ENCODE measurements at regions not wholly inside any gene's neighbourhood (a gene's known extent, or its start where the extent isn't known, plus 50 kb on each side); places are given as distances from the start of the nearest gene placed in this dataset.
"Not testable (repeated sequence)": the region's sequence is repeated elsewhere in the genome, so short reads cannot be mapped to it uniquely, and the experiment has no call there.

- Histone ChIP-seq H3K36me3 (no peaks in the 10 kb centered on the region), H3K27me3 (peaks cover 0 to 4% (median 0%) of the 10 kb centered on the region in 3 donors), H3K9me3 (peaks cover 0 to 16% (median 0%) of the 10 kb centered on the region in 3 donors), H3K4me1 (no peaks in the 10 kb centered on the region), H3K4me3 (no peak overlapping the region), H3K27ac (no peak overlapping the region)
- DNase-seq (no peak), ATAC-seq (no peak)
- intact Hi-C loops (cut with DNase I; ENCODE audit: low total_unique reads), result no loop called here
- in situ Hi-C loops (cut with MboI; ENCODE audit: low sequenced_read_pairs in 4 of 4), result no loop called here
- TF ChIP-seq POLR2A (IDR thresholded peaks at IDR 0.05), result no peak
- TF ChIP-seq, protein P1, sequence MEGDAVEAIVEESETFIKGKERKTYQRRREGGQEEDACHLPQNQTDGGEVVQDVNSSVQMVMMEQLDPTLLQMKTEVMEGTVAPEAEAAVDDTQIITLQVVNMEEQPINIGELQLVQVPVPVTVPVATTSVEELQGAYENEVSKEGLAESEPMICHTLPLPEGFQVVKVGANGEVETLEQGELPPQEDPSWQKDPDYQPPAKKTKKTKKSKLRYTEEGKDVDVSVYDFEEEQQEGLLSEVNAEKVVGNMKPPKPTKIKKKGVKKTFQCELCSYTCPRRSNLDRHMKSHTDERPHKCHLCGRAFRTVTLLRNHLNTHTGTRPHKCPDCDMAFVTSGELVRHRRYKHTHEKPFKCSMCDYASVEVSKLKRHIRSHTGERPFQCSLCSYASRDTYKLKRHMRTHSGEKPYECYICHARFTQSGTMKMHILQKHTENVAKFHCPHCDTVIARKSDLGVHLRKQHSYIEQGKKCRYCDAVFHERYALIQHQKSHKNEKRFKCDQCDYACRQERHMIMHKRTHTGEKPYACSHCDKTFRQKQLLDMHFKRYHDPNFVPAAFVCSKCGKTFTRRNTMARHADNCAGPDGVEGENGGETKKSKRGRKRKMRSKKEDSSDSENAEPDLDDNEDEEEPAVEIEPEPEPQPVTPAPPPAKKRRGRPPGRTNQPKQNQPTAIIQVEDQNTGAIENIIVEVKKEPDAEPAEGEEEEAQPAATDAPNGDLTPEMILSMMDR (IDR thresholded peaks at IDR 0.05 in 4 of 5, conservative IDR thresholded peaks at IDR 0.05 in 1 of 5), result no peak
Measured at GRCh38 chr1:47599777-47600176, 161.9 kb downstream of the FOXD2 start.

GRCh38 chr1:47602491-47602890 is 164.6 kb downstream of the FOXD2 start:
- H3K27ac ChIP-seq; H3K4me1 ChIP-seq; in situ Hi-C loops (cut with MboI; ENCODE audit: low sequenced_read_pairs in 4 of 4); ATAC-seq; H3K4me3 ChIP-seq; DNase-seq; H3K27me3 ChIP-seq; intact Hi-C loops (cut with DNase I; ENCODE audit: low total_unique reads); H3K36me3 ChIP-seq: not testable (repeated sequence)
- peaks cover 0 to 16% (median 0%) of the 10 kb centered on the region in 3 donors for H3K9me3 ChIP-seq

DNA sequence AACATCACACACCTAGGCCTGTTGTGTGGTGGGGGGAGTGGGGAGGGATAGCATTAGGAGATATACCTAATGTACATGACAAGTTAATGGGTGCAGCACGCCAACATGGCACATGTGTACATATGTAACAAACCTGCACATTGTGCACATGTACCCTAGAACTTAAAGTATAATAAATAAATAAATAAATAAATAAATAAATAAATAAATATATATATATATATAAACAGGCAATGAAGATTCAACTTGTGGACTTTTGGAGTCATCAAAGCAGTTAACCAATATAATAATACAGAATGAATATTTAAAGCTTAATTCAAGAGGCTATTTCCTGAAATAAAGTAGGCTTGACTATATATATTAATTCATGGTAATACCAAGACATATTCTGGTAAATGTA is 167.0 kb downstream of the FOXD2 start:
- DNase-seq; H3K4me3 ChIP-seq; H3K36me3 ChIP-seq; H3K27me3 ChIP-seq; H3K27ac ChIP-seq; intact Hi-C loops (cut with DNase I; ENCODE audit: low total_unique reads); ATAC-seq; in situ Hi-C loops (cut with MboI; ENCODE audit: low sequenced_read_pairs in 4 of 4); H3K4me1 ChIP-seq: not testable (repeated sequence)
- H3K9me3 ChIP-seq, result peaks cover 0 to 10% (median 0%) of the 10 kb centered on the region in 3 donors

GRCh38 chr1:47608296-47608875 is 170.5 kb downstream of the FOXD2 start:
- in situ Hi-C loops (cut with MboI; ENCODE audit: low sequenced_read_pairs in 4 of 4) (no loop called here), intact Hi-C loops (cut with DNase I; ENCODE audit: low total_unique reads) (no loop called here)
- no peaks in the 10 kb centered on the region for H3K36me3 ChIP-seq
- no peaks in the 10 kb centered on the region for H3K4me1 ChIP-seq
- no peaks in the 10 kb centered on the region for H3K27me3 ChIP-seq
- no peaks in the 10 kb centered on the region for H3K9me3 ChIP-seq
- DNase-seq (no peak), ATAC-seq (no peak)
- H3K27ac ChIP-seq, result no peak overlapping the region
- no peak overlapping the region for H3K4me3 ChIP-seq
- TF ChIP-seq, protein P1 (IDR thresholded peaks at IDR 0.05 in 4 of 5, conservative IDR thresholded peaks at IDR 0.05 in 1 of 5), result no peak
- TF ChIP-seq POLR2A (IDR thresholded peaks at IDR 0.05), result no peak

GRCh38 chr1:47611992-47612391 is 174.1 kb downstream of the FOXD2 start:
- in situ Hi-C loops (cut with MboI; ENCODE audit: low sequenced_read_pairs in 4 of 4), result no loop called here
- Histone ChIP-seq H3K36me3 (no peaks in the 10 kb centered on the region), H3K27me3 (no peaks in the 10 kb centered on the region), H3K9me3 (no peaks in the 10 kb centered on the region), H3K27ac (no peak overlapping the region), H3K4me3 (no peak overlapping the region), H3K4me1 (no peaks in the 10 kb centered on the region)
- TF ChIP-seq, protein P1 (IDR thresholded peaks at IDR 0.05 in 4 of 5, conservative IDR thresholded peaks at IDR 0.05 in 1 of 5), result no peak
- TF ChIP-seq POLR2A (IDR thresholded peaks at IDR 0.05), result no peak
- ATAC-seq (peak in 1 of 2 donors; percentile 54), DNase-seq (no peak)
- intact Hi-C loops (cut with DNase I; ENCODE audit: low total_unique reads), result no loop called here

GRCh38 chr1:47612819-47613218 is 175.0 kb downstream of the FOXD2 start:
- no peaks in the 10 kb centered on the region for H3K36me3 ChIP-seq
- TF ChIP-seq POLR2A (IDR thresholded peaks at IDR 0.05), result no peak
- TF ChIP-seq, protein P1 (IDR thresholded peaks at IDR 0.05 in 4 of 5, conservative IDR thresholded peaks at IDR 0.05 in 1 of 5), result no peak
- in situ Hi-C loops (cut with MboI; ENCODE audit: low sequenced_read_pairs in 4 of 4), result no loop called here

More at GRCh38 chr1:47612819-47613218, 175.0 kb downstream of the FOXD2 start:
- ATAC-seq (no peak), DNase-seq (no peak)
- intact Hi-C loops (cut with DNase I; ENCODE audit: low total_unique reads), result no loop called here
- Histone ChIP-seq H3K27me3 (no peaks in the 10 kb centered on the region), H3K4me1 (no peaks in the 10 kb centered on the region), H3K4me3 (no peak overlapping the region), H3K9me3 (no peaks in the 10 kb centered on the region), H3K27ac (no peak overlapping the region)
